M059J (cell line): ENCODE measurements at regions not wholly inside any gene's neighbourhood (a gene's known extent, or its start where the extent isn't known, plus 50 kb on each side); places are given as distances from the start of the nearest gene placed in this dataset.

ENCODE experiments used
- DNase-seq: peaks from one replicate; pipeline ENCODE4 v3.0.0-alpha.2; 2012; ENCODE audit warnings: low read depth

GRCh38 chr10:129390147-129390546, 76.9 kb upstream of the MGMT start:
- DNase-seq, result no peak

- DNase-seq, result no peak
These were observed 76.3 kb upstream of the MGMT start for GRCh38 chr10:129390726-129391125.

DNA sequence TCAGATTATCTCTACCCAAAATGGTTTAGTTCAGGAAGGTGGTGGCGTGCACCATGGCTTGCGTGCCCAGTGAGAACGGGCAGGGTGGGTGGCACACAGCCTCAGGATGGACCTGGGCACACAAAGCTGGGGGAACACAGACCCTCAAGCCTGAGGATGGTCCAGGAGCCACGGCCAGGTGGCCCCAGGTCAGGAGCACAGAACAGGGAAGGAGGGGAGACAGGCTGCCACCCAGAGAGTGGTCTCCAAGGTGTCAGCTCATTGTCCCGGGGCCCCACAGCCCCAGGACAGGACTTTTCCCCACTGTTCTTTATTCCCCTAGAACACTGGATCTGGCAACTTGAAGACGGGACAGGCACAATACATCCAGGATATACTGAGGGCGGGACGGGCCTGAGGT, 75.6 kb upstream of the MGMT start:
- no peak for DNase-seq

DNA sequence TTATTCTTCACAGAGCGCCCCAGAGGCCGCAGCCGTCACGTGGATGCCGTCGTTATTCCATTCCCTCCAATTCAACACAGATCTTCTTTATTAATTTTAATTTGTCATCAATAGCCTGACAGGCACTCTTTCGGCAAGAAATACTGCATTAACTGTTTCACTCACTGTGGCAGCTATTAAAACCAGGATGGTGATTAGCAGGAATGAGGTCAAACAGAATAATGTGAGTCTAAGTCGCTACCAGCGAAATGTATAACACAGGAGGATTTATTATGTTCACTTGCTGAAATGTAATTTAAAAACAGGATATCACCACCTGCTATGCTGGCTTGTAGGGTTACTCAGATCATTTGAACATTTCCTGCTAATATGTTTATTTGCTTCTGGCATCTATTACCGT, 74.2 kb upstream of the MGMT start:
- DNase-seq, result no peak

GRCh38 chr10:129393812-129394211, 73.2 kb upstream of the MGMT start:
- no peak for DNase-seq

- no peak for DNase-seq
These were observed 72.3 kb upstream of the MGMT start for GRCh38 chr10:129394518-129395328.

- no peak for DNase-seq
These were observed 70.9 kb upstream of the MGMT start for GRCh38 chr10:129396021-129396722.

- no peak for DNase-seq
These were observed 69.7 kb upstream of the MGMT start for GRCh38 chr10:129397198-129397974.

DNA sequence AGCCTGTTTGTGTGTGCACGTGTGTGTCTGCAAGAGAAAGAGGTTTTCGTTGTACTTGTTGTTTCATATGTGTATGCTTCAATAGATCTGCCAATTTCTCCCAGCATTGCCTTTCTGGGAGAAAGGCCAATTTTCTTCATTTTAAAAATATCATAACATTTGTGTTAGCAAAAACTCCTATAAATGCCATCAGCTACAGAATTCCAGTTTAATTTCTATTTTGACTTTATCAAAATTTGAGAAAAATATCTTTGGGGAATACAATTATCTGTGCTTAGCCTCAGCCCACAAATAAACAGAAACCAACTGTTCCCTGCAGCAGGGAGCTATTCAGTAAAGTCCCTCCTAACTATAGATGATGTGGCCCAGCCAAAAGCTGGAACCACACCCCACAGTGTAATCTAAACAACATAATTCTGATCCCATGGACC, 68.3 kb upstream of the MGMT start:
- DNase-seq, result no peak

- no peak for DNase-seq
These were observed 66.6 kb upstream of the MGMT start for GRCh38 chr10:129400426-129400825.

DNA sequence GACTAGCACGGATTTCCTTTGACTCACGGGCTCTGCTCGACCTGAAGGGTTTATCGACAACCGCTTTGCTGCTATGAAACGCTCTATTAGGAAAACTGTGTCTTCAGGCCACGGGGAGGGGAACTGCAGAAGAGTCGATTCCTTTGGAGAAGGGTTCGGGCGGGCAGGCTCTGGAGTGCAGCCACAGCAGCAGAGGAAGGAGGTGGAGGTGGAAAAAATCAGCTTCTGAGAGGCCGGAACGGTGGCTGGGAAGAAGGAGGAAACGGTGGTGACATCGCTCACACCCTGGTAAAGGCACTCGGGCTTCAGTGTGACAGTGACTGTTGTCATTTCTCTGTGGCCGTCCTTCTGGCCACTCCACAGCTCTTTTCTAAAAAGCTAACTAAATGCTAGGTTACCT, 64.6 kb upstream of the MGMT start:
- no peak for DNase-seq

DNA sequence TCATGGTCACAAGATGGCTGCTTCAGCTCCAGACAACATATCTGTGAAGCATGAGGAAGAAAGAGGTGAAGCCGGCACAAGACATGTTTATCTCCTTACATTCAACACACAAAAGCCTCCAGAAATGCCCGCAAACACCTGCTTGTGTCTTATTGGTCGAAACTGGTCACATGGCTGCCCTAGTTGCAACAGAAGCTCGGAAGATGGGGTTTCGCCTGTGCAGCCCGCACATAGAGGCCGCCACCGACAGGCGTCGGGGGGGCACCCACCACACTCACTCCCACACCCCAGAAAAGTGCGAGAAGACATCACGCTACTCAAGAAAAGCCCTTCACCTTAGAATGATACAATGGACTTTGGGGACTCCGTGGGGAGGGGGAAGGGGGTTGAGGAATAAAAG, 63.0 kb upstream of the MGMT start:
- DNase-seq, result no peak

GRCh38 chr10:129405389-129405788, 61.7 kb upstream of the MGMT start:
- DNase-seq, result no peak

DNA sequence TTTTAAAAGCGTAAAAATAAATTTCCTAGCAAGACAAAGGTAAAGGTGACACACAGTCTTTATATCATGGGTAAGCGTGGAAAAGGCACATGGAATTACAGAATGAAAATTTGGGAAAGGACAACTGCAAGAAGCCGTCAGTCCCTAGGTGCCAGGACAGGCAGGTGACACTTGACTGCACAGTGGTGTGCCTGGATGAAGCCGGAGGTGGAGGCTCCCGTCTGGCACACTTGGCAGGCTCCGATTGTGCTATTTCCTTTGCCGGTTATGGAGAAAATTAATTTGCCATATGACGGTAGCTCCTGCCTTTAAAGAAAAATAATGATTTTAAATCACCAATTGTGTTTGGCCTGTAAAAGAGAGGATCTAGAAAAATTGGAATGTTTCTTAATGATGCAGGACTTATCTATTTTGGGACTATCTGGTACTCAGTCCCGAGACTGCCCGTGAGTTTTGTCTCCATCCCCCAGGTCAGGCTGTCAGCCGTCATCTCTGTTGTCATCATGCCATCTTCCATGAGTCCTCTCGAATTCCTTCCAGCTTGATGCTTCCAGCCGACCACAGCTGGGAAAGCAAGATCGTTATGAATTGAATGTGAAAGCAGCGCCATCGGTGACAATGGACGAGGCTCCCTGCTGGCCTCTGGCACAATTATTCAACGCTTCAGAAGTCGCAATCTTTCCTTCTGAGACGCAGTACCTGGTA, 56.2 kb upstream of the MGMT start:
- DNase-seq, result no peak

DNA sequence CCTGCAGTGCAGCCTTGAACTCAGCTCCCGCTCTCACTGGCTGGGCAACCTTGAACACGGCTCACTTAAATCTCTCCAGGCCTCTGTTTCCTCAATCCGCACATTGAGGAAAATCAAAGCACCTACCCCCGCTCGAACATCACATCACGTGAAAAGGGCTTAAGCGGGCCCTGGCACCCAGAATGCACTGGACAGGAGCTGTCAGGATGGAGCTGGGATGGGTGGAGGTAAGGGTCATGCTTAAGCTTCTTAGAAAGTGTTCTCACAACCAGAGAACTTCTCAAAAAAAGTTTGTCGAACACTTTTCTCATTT, 55.7 kb upstream of the MGMT start:
- DNase-seq, result no peak

- DNase-seq, result no peak
These were observed 55.3 kb upstream of the MGMT start for GRCh38 chr10:129411772-129412171.

- DNase-seq, result no peak
These were observed 54.0 kb upstream of the MGMT start for GRCh38 chr10:129413024-129413423.

DNA sequence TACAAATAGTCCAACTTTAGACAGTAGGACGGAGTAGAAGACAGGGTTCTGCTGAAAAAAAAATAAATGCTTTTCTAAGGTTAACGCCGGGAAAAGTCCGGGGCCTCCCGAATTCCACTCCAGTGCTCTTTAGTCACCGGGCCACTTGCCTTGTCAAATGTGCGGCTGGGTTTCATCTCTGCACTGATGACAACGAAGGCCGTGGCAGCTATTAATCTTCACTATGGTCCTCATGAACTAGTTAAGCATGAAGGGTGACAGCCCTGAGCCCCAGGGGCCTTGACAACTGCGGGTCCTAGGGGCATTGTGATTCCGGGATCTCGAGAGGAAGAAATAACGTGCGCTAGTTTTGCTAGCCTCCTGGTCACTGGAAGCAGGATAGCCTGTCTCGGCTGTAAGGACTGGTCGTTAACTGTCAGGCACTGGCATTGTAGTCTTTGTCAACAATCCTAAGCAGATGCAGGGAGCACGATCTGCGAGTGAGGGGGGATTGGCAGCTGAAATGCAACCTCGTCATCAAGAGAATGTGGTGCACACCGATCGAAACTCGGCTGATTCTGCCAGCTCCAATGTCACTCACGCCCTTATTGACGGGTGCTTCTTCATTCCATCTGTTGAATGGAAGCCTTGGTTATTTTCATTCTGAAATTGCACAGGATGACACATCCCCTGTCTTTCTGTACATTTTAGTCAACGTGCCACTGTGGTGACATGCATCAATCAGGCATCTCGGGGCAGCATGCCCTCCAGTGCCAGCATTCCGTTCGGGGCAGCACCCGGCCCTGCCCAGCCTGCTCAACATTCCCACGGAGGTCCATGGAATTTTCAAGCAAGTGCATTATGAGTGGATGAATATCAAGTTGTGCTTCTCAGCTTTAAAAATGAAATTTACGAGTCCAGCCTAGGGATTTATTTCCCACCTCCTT, 51.6 kb upstream of the MGMT start:
- DNase-seq, result no peak

DNA sequence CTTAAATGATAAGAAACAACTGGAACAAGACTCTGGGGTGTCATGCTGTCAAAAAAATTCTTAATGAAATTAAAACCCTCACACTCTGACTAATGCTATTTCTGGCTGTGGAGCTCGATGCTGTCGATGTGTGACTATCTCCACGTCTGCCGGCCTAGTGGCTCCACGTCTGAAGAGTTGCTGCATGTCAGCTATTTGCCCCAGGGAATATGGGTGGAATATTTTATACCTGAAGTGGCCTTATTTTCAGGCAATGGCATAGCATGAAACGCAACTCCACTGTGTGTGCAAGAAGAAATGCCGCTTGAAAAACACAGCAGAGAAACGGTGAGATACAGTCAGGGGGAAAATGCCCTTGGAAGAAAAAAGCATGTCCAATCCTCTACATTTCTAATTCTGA, 50.9 kb upstream of the MGMT start:
- no peak for DNase-seq

- DNase-seq, result peak; percentile 10
These were observed 49.9 kb upstream of the MGMT start for GRCh38 chr10:129416956-129417765.
